Right lobe of liver (tissue), 6 donors: ENCODE measurements at regions not wholly inside any gene's neighbourhood (a gene's known extent, or its start where the extent isn't known, plus 50 kb on each side); places are given as distances from the start of the nearest gene placed in this dataset.
A peak's percentile ranks its signal among the peaks of the same experiment; 100 is the strongest.
"Not testable (repeated sequence)": the region's sequence is repeated elsewhere in the genome, so short reads cannot be mapped to it uniquely, and the experiment has no call there.

Experiments
- ATAC-seq, 4 donors: fragments of 200-7000 bp; cut with Tn5 transposase; one replicate each; pipeline ENCODE4 v1.9.1; 2020; ENCODE audit warnings: mild to moderate bottlenecking in 4 of 4, moderate library complexity in 4 of 4
- DNase-seq, 3 donors: peaks; one replicate each; pipeline ENCODE4 v3.0.0-alpha.2; 2020
- H3K27ac ChIP-seq, 3 donors: fragments of 200-600 bp; one replicate each; pipeline ENCODE4 v1.8.0; 2022
- H3K27me3 ChIP-seq, 2 donors: fragments of 200-600 bp; one replicate each; pipeline ENCODE4 v1.8.0; 2022
- H3K36me3 ChIP-seq, 4 donors: fragments of 200-600 bp; sonication (generic) in 1 of 4; one replicate each; pipeline versions ENCODE4 v1.5.1 to v1.8.0; 2017 to 2022; ENCODE audit warnings: control low read depth in 1 of 4
- H3K4me1 ChIP-seq, 4 donors: fragments of 200-600 bp; sonication (generic) in 1 of 4; one replicate each; pipeline versions ENCODE4 v1.5.1 to v1.8.0; 2017 to 2022; ENCODE audit warnings: control low read depth in 1 of 4
- H3K4me3 ChIP-seq, 3 donors: fragments of 200-600 bp; one replicate each; pipeline ENCODE4 v1.8.0; 2022
- H3K9me3 ChIP-seq, 4 donors: fragments of 200-600 bp; sonication (generic) in 1 of 4; one replicate each; pipeline versions ENCODE4 v1.5.1 to v1.8.0; 2017 to 2022; ENCODE audit warnings: control low read depth in 1 of 4
- POLR2A ChIP-seq: fragments of 450-650 bp; IDR thresholded peaks from one replicate; pipeline ENCODE4 v1.6.1; 2017; ENCODE audit warnings: antibody characterized with exemption, mild to moderate bottlenecking
- WGBS: methylation state at CpG from one replicate; pipeline ENCODE4 v1.1.6; 2018; ENCODE audit warnings: low coverage, low lambda C conversion rate; ENCODE audit not compliant: insufficient coverage; ENCODE audit errors: missing lambda C conversion rate; 5-methylcytosine and 5-hydroxymethylcytosine counted together
- intact Hi-C, 2 donors: fragments of 100-400 bp; cut with DNase I; formaldehyde crosslinking; loops; one replicate each; pipeline versions ENCODE4 v1.11.2 to v1.14.1; 2022
- TF ChIP-seq, protein P1 (sequence below), 4 donors: fragments of 200-600 bp in 3 of 4; fragments of 450-650 bp in 1 of 4; IDR thresholded peaks; one replicate each; pipeline versions ENCODE4 v1.5.1 to v1.8.0; 2016 to 2022; ENCODE audit warnings: antibody characterized with exemption in 4 of 4, mild to moderate bottlenecking in 2 of 4
- donor health status: DM: no; HTN: yes; CAD: no.
- donor health status: DM: no; HTN: no; CAD: no.
- donor health status: DM: no; HTN: no; CAD: no.
- donor health status: DM: no; HTN: yes; CAD: no.
- donor health status: DM: no; HTN: yes; CAD: no.

- ATAC-seq (no peak), DNase-seq (no peak)
- Histone ChIP-seq H3K27ac (no peak overlapping the region), H3K36me3 (no peaks in the 10 kb centered on the region), H3K9me3 (no peaks in the 10 kb centered on the region), H3K4me3 (no peak overlapping the region), H3K27me3 (no peaks in the 10 kb centered on the region), H3K4me1 (no peaks in the 10 kb centered on the region)
- TF ChIP-seq POLR2A = no peak
- TF ChIP-seq, protein P1, sequence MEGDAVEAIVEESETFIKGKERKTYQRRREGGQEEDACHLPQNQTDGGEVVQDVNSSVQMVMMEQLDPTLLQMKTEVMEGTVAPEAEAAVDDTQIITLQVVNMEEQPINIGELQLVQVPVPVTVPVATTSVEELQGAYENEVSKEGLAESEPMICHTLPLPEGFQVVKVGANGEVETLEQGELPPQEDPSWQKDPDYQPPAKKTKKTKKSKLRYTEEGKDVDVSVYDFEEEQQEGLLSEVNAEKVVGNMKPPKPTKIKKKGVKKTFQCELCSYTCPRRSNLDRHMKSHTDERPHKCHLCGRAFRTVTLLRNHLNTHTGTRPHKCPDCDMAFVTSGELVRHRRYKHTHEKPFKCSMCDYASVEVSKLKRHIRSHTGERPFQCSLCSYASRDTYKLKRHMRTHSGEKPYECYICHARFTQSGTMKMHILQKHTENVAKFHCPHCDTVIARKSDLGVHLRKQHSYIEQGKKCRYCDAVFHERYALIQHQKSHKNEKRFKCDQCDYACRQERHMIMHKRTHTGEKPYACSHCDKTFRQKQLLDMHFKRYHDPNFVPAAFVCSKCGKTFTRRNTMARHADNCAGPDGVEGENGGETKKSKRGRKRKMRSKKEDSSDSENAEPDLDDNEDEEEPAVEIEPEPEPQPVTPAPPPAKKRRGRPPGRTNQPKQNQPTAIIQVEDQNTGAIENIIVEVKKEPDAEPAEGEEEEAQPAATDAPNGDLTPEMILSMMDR (IDR thresholded peaks at IDR 0.05) = no peak
- intact Hi-C loops = no loop called here
- 80% methylated on average over 4 of the region's 4 CpGs for WGBS
These were observed 337.8 kb downstream of the THBS2 start for GRCh38 chr6:168915855-168916254.

DNA sequence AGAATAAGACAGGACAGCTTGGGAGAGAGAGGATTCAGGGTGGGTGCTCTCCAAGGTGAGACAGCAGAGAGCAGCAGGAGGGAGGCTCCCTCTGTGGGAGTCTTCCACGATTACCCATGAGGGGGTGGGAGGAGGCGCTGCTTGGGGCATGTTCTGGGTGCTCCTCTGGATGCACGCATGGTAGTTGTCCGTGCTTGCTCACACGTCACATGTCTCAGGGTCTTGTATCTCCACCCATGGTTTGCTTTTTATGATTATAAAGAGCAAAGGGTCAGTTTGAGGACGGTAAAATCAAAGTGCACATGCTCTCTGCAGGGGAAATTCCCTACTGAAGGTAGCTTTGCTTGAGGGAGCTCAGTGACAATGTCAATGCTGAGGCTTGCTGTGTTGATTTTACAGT lies 338.4 kb downstream of the THBS2 start:
- no peaks in the 10 kb centered on the region for H3K9me3 ChIP-seq
- H3K27ac ChIP-seq = no peak overlapping the region
- TF ChIP-seq POLR2A = no peak
- TF ChIP-seq, protein P1 (IDR thresholded peaks at IDR 0.05) = no peak
- ATAC-seq = no peak
- no peak for DNase-seq
- H3K4me1 ChIP-seq = no peaks in the 10 kb centered on the region
- WGBS = 24% methylated on average over 2 of the region's 6 CpGs
- H3K4me3 ChIP-seq = no peak overlapping the region
- no peaks in the 10 kb centered on the region for H3K36me3 ChIP-seq
- no peaks in the 10 kb centered on the region for H3K27me3 ChIP-seq
- intact Hi-C loops = no loop called here

GRCh38 chr6:168913866-168914469 lies 339.7 kb downstream of the THBS2 start:
- no peak for DNase-seq
- peak in 1 of 4 donors; percentile 37 for ATAC-seq
- TF ChIP-seq POLR2A = no peak
- TF ChIP-seq, protein P1 (IDR thresholded peaks at IDR 0.05) = no peak
- Histone ChIP-seq H3K4me3 (no peak overlapping the region), H3K9me3 (no peaks in the 10 kb centered on the region), H3K4me1 (no peaks in the 10 kb centered on the region), H3K27ac (no peak overlapping the region), H3K36me3 (no peaks in the 10 kb centered on the region), H3K27me3 (no peaks in the 10 kb centered on the region)
- 79% methylated on average over 9 of the region's 12 CpGs for WGBS
- intact Hi-C loops = no loop called here

GRCh38 chr6:168913231-168913865 lies 340.3 kb downstream of the THBS2 start:
- H3K27ac ChIP-seq, H3K27me3 ChIP-seq, H3K4me3 ChIP-seq, DNase-seq, H3K9me3 ChIP-seq, ATAC-seq, H3K36me3 ChIP-seq, intact Hi-C loops, H3K4me1 ChIP-seq: not testable (repeated sequence)
- 39% methylated on average over 5 of the region's 11 CpGs for WGBS

DNA sequence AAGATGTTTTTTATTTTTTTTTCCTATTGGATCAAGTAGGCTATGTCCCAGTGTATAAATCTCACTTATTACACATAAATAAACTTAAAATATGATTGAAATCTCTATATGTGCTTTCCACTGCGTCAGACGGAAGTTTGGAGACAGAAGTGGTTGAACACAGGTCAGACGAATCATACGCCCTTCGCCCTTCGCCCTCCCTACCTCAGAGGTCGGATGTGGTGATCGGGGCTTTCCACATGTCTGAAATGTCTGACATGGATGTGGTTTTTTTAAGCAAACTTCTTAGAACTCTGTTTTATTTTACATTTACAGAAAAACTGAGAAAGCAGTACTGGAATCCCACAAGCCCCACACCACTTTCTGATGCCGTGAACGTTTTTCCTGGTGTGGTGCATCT lies 344.4 kb downstream of the THBS2 start:
- no peak for TF ChIP-seq POLR2A
- TF ChIP-seq, protein P1 (IDR thresholded peaks at IDR 0.05) = no peak

More for the DNA sequence above, 344.4 kb downstream of the THBS2 start:
- DNase-seq (no peak), ATAC-seq (no peak)
- H3K4me1 ChIP-seq = no peaks in the 10 kb centered on the region
- H3K27ac ChIP-seq = no peak overlapping the region
- H3K36me3 ChIP-seq = no peaks in the 10 kb centered on the region
- intact Hi-C loops = no loop called here
- H3K27me3 ChIP-seq = no peaks in the 10 kb centered on the region
- no peak overlapping the region for H3K4me3 ChIP-seq
- WGBS = 87% methylated on average over 10 of the region's 10 CpGs
- no peaks in the 10 kb centered on the region for H3K9me3 ChIP-seq
